C4-2B (cell line): ENCODE measurements at regions not wholly inside any gene's neighbourhood (a gene's known extent, or its start where the extent isn't known, plus 50 kb on each side); places are given as distances from the start of the nearest gene placed in this dataset.

Source experiments
- ZFX ChIP-seq: fragments of 450-650 bp; IDR thresholded peaks from 2 replicates; pipeline ENCODE4 v1.6.1; 2017
- TF ChIP-seq, protein P1 (sequence below): fragments of 450-650 bp; conservative IDR thresholded peaks from 2 replicates; pipeline ENCODE4 v1.5.1; 2017; ENCODE audit warnings: mild to moderate bottlenecking

DNA sequence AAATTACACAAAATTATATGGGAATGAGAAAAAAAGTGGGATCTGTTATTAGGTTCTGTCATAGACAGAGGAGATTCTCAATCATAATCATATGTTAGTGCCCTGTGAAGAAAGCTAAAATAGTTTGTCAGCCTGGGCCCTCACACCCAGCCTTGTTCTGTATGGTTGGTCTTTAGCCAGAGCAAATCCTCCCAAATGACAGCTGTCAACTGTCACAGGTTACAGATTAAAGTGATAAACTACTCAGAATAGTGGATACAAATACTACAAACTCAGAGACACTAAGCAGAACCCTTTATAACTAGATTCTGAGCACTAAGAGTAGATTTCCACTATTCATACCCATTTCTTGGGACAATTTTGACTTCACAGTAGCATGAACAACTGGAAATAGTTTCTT is 405.0 kb upstream of the MEF2C start:
- TF ChIP-seq, protein P1, sequence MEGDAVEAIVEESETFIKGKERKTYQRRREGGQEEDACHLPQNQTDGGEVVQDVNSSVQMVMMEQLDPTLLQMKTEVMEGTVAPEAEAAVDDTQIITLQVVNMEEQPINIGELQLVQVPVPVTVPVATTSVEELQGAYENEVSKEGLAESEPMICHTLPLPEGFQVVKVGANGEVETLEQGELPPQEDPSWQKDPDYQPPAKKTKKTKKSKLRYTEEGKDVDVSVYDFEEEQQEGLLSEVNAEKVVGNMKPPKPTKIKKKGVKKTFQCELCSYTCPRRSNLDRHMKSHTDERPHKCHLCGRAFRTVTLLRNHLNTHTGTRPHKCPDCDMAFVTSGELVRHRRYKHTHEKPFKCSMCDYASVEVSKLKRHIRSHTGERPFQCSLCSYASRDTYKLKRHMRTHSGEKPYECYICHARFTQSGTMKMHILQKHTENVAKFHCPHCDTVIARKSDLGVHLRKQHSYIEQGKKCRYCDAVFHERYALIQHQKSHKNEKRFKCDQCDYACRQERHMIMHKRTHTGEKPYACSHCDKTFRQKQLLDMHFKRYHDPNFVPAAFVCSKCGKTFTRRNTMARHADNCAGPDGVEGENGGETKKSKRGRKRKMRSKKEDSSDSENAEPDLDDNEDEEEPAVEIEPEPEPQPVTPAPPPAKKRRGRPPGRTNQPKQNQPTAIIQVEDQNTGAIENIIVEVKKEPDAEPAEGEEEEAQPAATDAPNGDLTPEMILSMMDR = no peak
- no peak for TF ChIP-seq ZFX
